ENCODE measurements at regions not wholly inside any gene's neighbourhood (a gene's known extent, or its start where the extent isn't known, plus 50 kb on each side); places are given as distances from the start of the nearest gene placed in this dataset.

- no peak overlapping the region for H3K14ac ChIP-seq (replicated peaks; ENCODE audit: low read depth, low read length)
- in situ Hi-C loops (cut with MboI; ENCODE audit: low sequenced_read_pairs) (no loop called here), dilution Hi-C loops (cut with HindIII; ENCODE audit: low sequenced_read_pairs, unreplicated experiment) (no loop called here), intact Hi-C loops (cut with micrococcal nuclease) (loop anchor here (5.0 kb wide), 2 partner anchors 86 to 176 kb away; partner anchors contain the start of gene AVL9)
- peaks cover 3% of the 10 kb centered on the region; the same call in 1 of the 2 replicates for H3K9me1 ChIP-seq (ENCODE audit: insufficient read depth, low read length)
- H2BK120ac ChIP-seq (ENCODE audit: low read depth, low read length) = no peak overlapping the region
- H3K4ac ChIP-seq (ENCODE audit: low read depth, low read length) = no peak overlapping the region
- no peak overlapping the region for H3K23ac ChIP-seq (ENCODE audit: low read depth, low read length)
- no peak overlapping the region for H2AFZ ChIP-seq (replicated peaks; ENCODE audit: low read length, poor library complexity)
- H3K4me1 ChIP-seq (ENCODE audit: control insufficient read depth, insufficient read depth, low read length) = peaks cover 9% of the 10 kb centered on the region
- no peak overlapping the region for H3K4me3 ChIP-seq (ENCODE audit: insufficient read depth, low read depth, low read length)
- H4K8ac ChIP-seq (ENCODE audit: low read depth in 2 of 2, low read length in 2 of 2) = no peak overlapping the region
- no peak overlapping the region for H4K91ac ChIP-seq (ENCODE audit: insufficient read depth, low read depth, low read length)
- TF ChIP-seq CHD1 (IDR thresholded peaks at IDR 0.05; ENCODE audit: low read depth, low read length) (no peak), MXI1 (IDR thresholded peaks at IDR 0.05; ENCODE audit: borderline replicate concordance, low read depth, low read length) (no peak), FOS (IDR thresholded peaks at IDR 0.05; ENCODE audit: low read depth, low read length) (no peak), CEBPB (IDR thresholded peaks at IDR 0.05; ENCODE audit: low read depth, low read length) (no peak), USF2 (IDR thresholded peaks at IDR 0.05; ENCODE audit: low read depth, low read length) (no peak), RAD21 (IDR thresholded peaks at IDR 0.05; ENCODE audit: low read length) (no peak), BHLHE40 (IDR thresholded peaks at IDR 0.05; ENCODE audit: low read depth, low read length) (no peak), RFX5 (IDR thresholded peaks at IDR 0.05; ENCODE audit: low read depth, low read length) (no peak), POLR2A (IDR thresholded peaks at IDR 0.05; ENCODE audit: low read depth, low read length) (no peak), MAFK (IDR thresholded peaks at IDR 0.05; ENCODE audit: low read depth, low read length) (no peak), MAZ (IDR thresholded peaks at IDR 0.05; ENCODE audit: borderline replicate concordance, low read depth, low read length) (no peak), RCOR1 (IDR thresholded peaks at IDR 0.05; ENCODE audit: insufficient replicate concordance, low read length) (no peak)
- TF ChIP-seq, protein P1, sequence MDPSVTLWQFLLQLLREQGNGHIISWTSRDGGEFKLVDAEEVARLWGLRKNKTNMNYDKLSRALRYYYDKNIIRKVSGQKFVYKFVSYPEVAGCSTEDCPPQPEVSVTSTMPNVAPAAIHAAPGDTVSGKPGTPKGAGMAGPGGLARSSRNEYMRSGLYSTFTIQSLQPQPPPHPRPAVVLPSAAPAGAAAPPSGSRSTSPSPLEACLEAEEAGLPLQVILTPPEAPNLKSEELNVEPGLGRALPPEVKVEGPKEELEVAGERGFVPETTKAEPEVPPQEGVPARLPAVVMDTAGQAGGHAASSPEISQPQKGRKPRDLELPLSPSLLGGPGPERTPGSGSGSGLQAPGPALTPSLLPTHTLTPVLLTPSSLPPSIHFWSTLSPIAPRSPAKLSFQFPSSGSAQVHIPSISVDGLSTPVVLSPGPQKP (IDR thresholded peaks at IDR 0.05; ENCODE audit: borderline replicate concordance, low read depth, low read length) = no peak
- H2BK15ac ChIP-seq (ENCODE audit: low read depth, low read length) = no peak overlapping the region
- no peak overlapping the region for H3K56ac ChIP-seq (ENCODE audit: extremely low read depth, insufficient read depth, low read length)
- no peak overlapping the region for H2BK5ac ChIP-seq (ENCODE audit: low read depth, low read length, poor library complexity, severe bottlenecking)
- H2AK5ac ChIP-seq (ENCODE audit: low read depth, low read length) = no peak overlapping the region
- H4K5ac ChIP-seq (ENCODE audit: low read depth, low read length) = no peak overlapping the region
- no peaks in the 10 kb centered on the region for H3K9me3 ChIP-seq (ENCODE audit: control insufficient read depth, insufficient read depth, low read length)
- CTCF ChIA-PET = no interaction called here
- H3K9ac ChIP-seq (ENCODE audit: low read depth, low read length) = no peak overlapping the region
- H3K4me2 ChIP-seq (ENCODE audit: low read depth, low read length) = no peak overlapping the region
- no TSS peak for BruUV-seq (replicated peaks)
- no peaks in the 10 kb centered on the region for H4K20me1 ChIP-seq (ENCODE audit: insufficient read depth, low read length)
- POLR2A ChIA-PET (ENCODE audit: unreplicated experiment) = no interaction called here
- H2BK20ac ChIP-seq (ENCODE audit: low read depth, low read length) = no peak overlapping the region
- no peak for DNase-seq
- H3K27me3 ChIP-seq (ENCODE audit: control insufficient read depth, insufficient read depth, low read length) = no peaks in the 10 kb centered on the region
- WGBS, 2 experiments (ENCODE audit: extremely low coverage in 2 of 2, insufficient read length in 1 of 2) = no CpG with 5 or more reads among the region's 2 CpGs
- no peaks in the 10 kb centered on the region for H3K79me1 ChIP-seq (ENCODE audit: low read depth in 1 of 2, low read length in 2 of 2)
- ATAC-seq (ENCODE audit: low read depth) = no peak
- H3K36me3 ChIP-seq (ENCODE audit: control insufficient read depth, insufficient read depth, low read length) = no peaks in the 10 kb centered on the region
- no peak overlapping the region for H3K18ac ChIP-seq (ENCODE audit: low read depth, low read length)
- H3K27ac ChIP-seq (ENCODE audit: insufficient read depth, low read length) = no peak overlapping the region
- no peak overlapping the region for H2AK9ac ChIP-seq (replicated peaks; ENCODE audit: low read depth, low read length, poor library complexity)
These were observed 178.1 kb downstream of the AVL9 start for GRCh38 chr7:32673275-32673983.
